Heart right ventricle (tissue), 16 donors: ENCODE measurements at regions not wholly inside any gene's neighbourhood (a gene's known extent, or its start where the extent isn't known, plus 50 kb on each side); places are given as distances from the start of the nearest gene placed in this dataset.

Source experiments
- ATAC-seq, 8 donors: fragments of 200-7000 bp; cut with Tn5 transposase; one replicate each; pipeline ENCODE4 v1.9.1; 2020; ENCODE audit warnings: mild to moderate bottlenecking in 8 of 8, moderate library complexity in 8 of 8, moderate number of reproducible peaks in 1 of 8
- DNase-seq, 2 donors: peaks; one replicate each; pipeline ENCODE4 v3.0.0-alpha.2; 2020
- H3K27ac ChIP-seq, 10 donors: fragments of 200-600 bp; sonication (generic) in 2 of 10; one replicate each; pipeline versions ENCODE4 v1.5.0 to v1.8.0; 2020 to 2022; ENCODE audit warnings: mild to moderate bottlenecking in 3 of 10
- H3K27me3 ChIP-seq, 7 donors: fragments of 200-600 bp; one replicate each; pipeline ENCODE4 v1.8.0; 2021 to 2022; ENCODE audit warnings: mild to moderate bottlenecking in 2 of 7
- H3K36me3 ChIP-seq, 9 donors: fragments of 200-600 bp; sonication (generic) in 1 of 9; one replicate each; pipeline versions ENCODE4 v1.5.0 to v1.8.0; 2020 to 2022; ENCODE audit warnings: mild to moderate bottlenecking in 2 of 9
- H3K4me1 ChIP-seq, 9 donors: fragments of 200-600 bp; sonication (generic) in 1 of 9; one replicate each; pipeline versions ENCODE4 v1.5.0 to v1.8.0; 2020 to 2022; ENCODE audit warnings: mild to moderate bottlenecking in 4 of 9
- H3K4me3 ChIP-seq, 10 donors: fragments of 200-600 bp; sonication (generic) in 2 of 10; one replicate each; pipeline versions ENCODE4 v1.5.0 to v1.8.0; 2020 to 2022; ENCODE audit warnings: mild to moderate bottlenecking in 7 of 10, moderate library complexity in 2 of 10
- H3K9me3 ChIP-seq, 11 donors: fragments of 200-600 bp in 10 of 11; sonication (generic) in 2 of 11; one replicate each; pipeline versions ENCODE4 v1.5.0 to v1.8.0; 2013 to 2022; ENCODE audit warnings: mild to moderate bottlenecking in 2 of 11, control low read depth in 1 of 11, moderate library complexity in 1 of 11
- WGBS, 2 donors: extraction: QIAGEN DNeasy Blood & Tissue Kit; methylation state at CpG; one replicate each; pipeline ENCODE4 v1.1.7; 2013; ENCODE audit warnings: inconsistent platforms in 1 of 2; 5-methylcytosine and 5-hydroxymethylcytosine counted together
- intact Hi-C, 10 donors: fragments of 100-400 bp; cut with DNase I; formaldehyde crosslinking; loops; one replicate each; pipeline versions ENCODE4 v1.11.1 to v1.14.2; 2022
- TF ChIP-seq, protein P1 (sequence below), 9 donors: fragments of 200-600 bp; sonication (generic) in 2 of 9; IDR thresholded peaks; one replicate each; pipeline versions ENCODE4 v1.5.0 to v1.8.0; 2021 to 2022; ENCODE audit warnings: antibody characterized with exemption in 9 of 9, mild to moderate bottlenecking in 5 of 9, moderate library complexity in 1 of 9
- donor health status: Arrhythmogenic right ventricular cardiomyopathy.
- donor health status: ischemic (EF 13 %, LVEDD 7.1; RV severe dilation, severe dysfunction).
- donor health status: healthy with polysubstance abuse.
- donor health status: DM: no; HTN: yes; CAD: no.
- donor health status: DM: no; HTN: no; CAD: no.
- donor health status: ischemic (EF 25% LVEDD 6.9; RV normal size, moderate dysfunction).
- donor health status: ischemic (EF 25% LVEDD 5.7; RV mildly dilated, moderate dysfunction).
- donor health status: healthy.
- donor health status: DM: yes; HTN: yes; CAD: no.
- donor health status: Ischemic cardiomyopathy.
- donor health status: ischemic (EF 35%, LVEDD 5.7; RV mildly dilated, moderate dysfunction).
- donor health status: nonischemic (EF 11% LVEDD 7.7; RV severe dilation, severe dysfunction).
- donor health status: DM: yes; HTN: yes; CAD: no.
- donor health status: PGD.
- donor health status: ischemic (EF 29% LVEDD 5.4; RV normal size, mild dysfunction).
- donor health status: nonischemic (EF 23%, LVEDD 6.1; RV moderate dilation, normal function).

DNA sequence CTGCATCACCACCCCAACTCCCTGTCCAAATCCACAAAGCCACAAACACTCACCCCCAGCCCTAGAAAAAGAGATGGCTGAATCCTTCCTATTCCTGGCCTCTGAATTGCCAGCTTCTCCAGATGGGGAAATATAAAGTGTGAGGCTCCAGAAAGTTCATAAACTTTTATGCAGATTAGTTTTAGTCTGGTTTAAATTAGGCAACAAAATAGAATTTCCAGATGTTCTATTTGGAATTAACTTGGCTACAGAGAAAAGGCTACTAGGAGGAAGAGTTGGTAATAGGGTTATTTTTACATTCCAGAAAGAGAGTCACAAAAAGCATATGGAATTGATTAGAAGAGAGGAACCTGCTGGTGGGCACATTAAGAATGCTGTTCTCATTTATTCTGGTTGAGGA is 56.0 kb downstream of the EN1 start:
- intact Hi-C loops = no loop called here
- no peak overlapping the region for H3K27ac ChIP-seq
- H3K4me3 ChIP-seq = no peak overlapping the region
- ATAC-seq (no peak), DNase-seq (no peak)
- H3K4me1 ChIP-seq = no peaks in the 10 kb centered on the region
- H3K36me3 ChIP-seq = no peaks in the 10 kb centered on the region
- H3K9me3 ChIP-seq = no peaks in the 10 kb centered on the region
- TF ChIP-seq, protein P1, sequence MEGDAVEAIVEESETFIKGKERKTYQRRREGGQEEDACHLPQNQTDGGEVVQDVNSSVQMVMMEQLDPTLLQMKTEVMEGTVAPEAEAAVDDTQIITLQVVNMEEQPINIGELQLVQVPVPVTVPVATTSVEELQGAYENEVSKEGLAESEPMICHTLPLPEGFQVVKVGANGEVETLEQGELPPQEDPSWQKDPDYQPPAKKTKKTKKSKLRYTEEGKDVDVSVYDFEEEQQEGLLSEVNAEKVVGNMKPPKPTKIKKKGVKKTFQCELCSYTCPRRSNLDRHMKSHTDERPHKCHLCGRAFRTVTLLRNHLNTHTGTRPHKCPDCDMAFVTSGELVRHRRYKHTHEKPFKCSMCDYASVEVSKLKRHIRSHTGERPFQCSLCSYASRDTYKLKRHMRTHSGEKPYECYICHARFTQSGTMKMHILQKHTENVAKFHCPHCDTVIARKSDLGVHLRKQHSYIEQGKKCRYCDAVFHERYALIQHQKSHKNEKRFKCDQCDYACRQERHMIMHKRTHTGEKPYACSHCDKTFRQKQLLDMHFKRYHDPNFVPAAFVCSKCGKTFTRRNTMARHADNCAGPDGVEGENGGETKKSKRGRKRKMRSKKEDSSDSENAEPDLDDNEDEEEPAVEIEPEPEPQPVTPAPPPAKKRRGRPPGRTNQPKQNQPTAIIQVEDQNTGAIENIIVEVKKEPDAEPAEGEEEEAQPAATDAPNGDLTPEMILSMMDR (IDR thresholded peaks at IDR 0.05) = no peak
- peaks cover 0 to 53% (median 35%) of the 10 kb centered on the region in 7 donors for H3K27me3 ChIP-seq

DNA sequence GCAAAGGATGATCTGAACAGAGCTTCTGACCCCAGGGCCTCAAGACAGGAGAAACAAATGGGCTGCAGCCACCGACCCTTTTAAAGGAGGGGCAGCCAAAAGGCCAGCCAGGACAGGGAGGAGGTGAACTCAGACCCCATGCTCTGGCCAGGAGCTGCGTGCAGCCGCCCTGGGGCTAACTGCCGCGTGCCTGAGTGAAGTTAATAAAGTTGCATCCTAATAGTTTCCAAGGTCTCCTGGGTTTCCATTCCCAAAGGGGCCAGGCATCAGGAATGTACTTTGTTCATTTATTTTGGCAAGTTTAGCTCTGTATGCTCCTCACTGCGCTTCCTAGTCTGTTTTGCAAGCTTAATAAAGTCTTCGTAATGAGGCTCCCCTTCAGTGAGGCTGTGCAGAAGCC is 60.7 kb downstream of the EN1 start:
- intact Hi-C loops = no loop called here
- Histone ChIP-seq H3K4me3 (no peak overlapping the region), H3K27me3 (peaks cover 0 to 42% (median 20%) of the 10 kb centered on the region in 7 donors), H3K9me3 (no peaks in the 10 kb centered on the region), H3K36me3 (no peaks in the 10 kb centered on the region), H3K27ac (no peak overlapping the region), H3K4me1 (no peaks in the 10 kb centered on the region)
- 54 to 57% methylated on average over 7 of the region's 7 CpGs for WGBS, 2 donors
- DNase-seq (no peak), ATAC-seq (no peak)
- TF ChIP-seq, protein P1 (IDR thresholded peaks at IDR 0.05) = no peak

DNA sequence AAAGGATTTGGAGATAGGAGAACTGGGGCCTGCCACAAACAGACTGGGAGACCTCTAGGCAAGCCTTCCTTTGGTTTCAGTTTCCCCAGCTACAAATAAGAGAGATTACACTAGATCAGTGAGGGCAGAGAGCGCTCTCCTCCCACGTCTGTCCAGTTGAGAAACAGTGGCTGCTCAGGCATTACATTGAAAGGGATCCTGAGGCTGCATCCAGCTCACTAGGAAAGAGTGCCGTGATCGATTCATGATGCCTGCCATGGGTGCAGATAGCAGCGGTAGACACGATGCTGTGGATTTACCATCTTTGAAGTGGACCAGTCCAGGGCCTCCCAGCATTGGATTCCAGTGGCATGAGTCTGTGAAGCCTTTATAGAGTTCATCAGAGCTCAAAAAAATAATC is 62.6 kb downstream of the EN1 start:
- no peak for ATAC-seq
- 70 to 80% methylated on average over 6 of the region's 6 CpGs for WGBS, 2 donors
- no peaks in the 10 kb centered on the region for H3K4me1 ChIP-seq
- H3K27me3 ChIP-seq = peaks cover 0 to 41% (median 18%) of the 10 kb centered on the region in 7 donors
- DNase-seq = no peak
- TF ChIP-seq, protein P1 (IDR thresholded peaks at IDR 0.05) = no peak
- peaks cover 0 to 3% (median 0%) of the 10 kb centered on the region in 11 donors for H3K9me3 ChIP-seq
- H3K27ac ChIP-seq = no peak overlapping the region
- H3K36me3 ChIP-seq = no peaks in the 10 kb centered on the region
- intact Hi-C loops = no loop called here
- H3K4me3 ChIP-seq = no peak overlapping the region

DNA sequence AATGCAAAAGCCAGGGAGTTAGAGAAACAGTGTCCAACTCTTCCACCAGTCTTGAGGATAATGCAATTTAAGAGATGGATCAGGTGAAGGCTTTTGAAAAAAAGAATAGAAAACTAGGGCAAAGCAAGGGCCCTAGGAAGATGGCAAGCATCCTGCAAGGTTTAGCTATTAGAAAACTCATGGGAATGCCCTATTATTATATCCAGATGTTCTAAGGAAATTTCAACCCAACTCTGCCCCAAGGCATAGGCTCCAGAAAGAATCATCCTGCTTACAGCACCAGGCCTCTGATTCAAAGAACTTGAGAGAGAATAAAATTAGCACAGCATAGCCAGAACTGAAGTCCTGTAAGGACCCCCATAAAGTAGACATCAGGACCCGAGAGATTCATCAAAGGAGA is 68.1 kb downstream of the EN1 start:
- DNase-seq (no peak), ATAC-seq (no peak)
- Histone ChIP-seq H3K9me3 (peaks cover 0 to 9% (median 0%) of the 10 kb centered on the region in 11 donors), H3K4me1 (peaks cover 0 to 7% (median 4%) of the 10 kb centered on the region in 9 donors), H3K36me3 (no peaks in the 10 kb centered on the region), H3K27me3 (peaks cover 4 to 45% (median 24%) of the 10 kb centered on the region in 7 donors), H3K27ac (no peak overlapping the region), H3K4me3 (no peak overlapping the region)
- intact Hi-C loops = no loop called here
- WGBS, 2 donors = 49 to 57% methylated on average over 1 of the region's 1 CpG
- TF ChIP-seq, protein P1 (IDR thresholded peaks at IDR 0.05) = no peak
